IPS-18c (cell line): ENCODE measurements at regions not wholly inside any gene's neighbourhood (a gene's known extent, or its start where the extent isn't known, plus 50 kb on each side); places are given as distances from the start of the nearest gene placed in this dataset.

Experiments
- H3K4me3 ChIP-seq: 2 replicates; pipeline ENCODE4 v1.7.0; 2013; ENCODE audit warnings: low read depth, mild to moderate bottlenecking, low read length, moderate library complexity; ENCODE audit not compliant: insufficient read depth
- H3K9me3 ChIP-seq: one replicate; pipeline ENCODE4 v1.6.1; 2013; ENCODE audit warnings: mild to moderate bottlenecking, low read length, moderate library complexity; ENCODE audit not compliant: control insufficient read depth, insufficient read depth

DNA sequence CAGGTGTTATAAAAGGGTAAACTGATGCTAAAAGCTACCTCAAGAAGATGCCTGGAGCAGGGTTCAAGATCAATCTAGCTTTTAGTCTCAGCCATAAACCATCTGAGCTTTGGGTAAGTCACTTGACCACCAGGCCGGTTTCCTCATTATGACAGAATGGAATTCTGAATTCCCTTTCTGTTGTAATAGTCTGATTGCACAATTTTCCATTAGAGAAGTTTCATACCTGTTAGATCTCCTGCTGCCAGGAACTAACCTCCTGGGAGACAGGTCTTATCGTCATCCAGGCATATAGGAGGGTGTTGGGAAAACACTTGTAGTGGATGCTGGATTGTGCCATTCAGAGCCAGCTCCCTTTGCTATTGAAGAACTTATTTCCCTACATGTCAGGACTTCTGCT, 272.5 kb downstream of the TDRD15 start:
- H3K9me3 ChIP-seq, result no peaks in the 10 kb centered on the region
- H3K4me3 ChIP-seq, result no peak overlapping the region

DNA sequence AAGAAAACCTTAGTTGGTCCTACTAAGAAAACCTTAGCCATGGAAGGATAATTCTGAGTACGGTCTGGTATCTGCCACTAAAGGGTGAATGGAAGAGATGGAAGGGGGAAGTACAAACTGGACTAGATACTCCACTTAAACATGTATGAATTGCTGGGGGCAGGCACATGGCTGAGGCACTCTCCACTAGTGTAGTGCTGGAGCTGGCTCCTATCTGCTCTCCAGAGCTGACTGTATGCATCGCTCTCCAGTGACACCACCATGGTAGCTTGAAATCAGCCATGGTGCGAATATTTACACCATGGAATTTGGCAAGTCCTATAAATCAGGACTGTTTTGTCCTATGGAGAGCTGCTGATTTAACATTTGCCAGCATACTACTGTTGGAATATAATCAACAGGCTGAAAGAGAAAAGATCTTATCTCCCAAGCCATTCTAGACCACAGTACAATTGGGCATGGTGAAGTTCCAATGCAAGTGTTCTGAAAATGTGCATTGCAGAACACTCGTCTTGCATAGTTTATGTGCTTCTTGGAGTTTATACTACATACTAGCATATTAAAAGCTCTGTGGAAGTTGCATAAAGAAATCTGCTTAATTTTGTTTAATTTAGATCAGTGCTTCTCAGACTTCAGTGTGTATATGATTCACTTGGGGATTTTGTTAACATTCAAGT, 277.4 kb downstream of the TDRD15 start:
- Histone ChIP-seq H3K4me3 (no peak overlapping the region), H3K9me3 (no peaks in the 10 kb centered on the region)

DNA sequence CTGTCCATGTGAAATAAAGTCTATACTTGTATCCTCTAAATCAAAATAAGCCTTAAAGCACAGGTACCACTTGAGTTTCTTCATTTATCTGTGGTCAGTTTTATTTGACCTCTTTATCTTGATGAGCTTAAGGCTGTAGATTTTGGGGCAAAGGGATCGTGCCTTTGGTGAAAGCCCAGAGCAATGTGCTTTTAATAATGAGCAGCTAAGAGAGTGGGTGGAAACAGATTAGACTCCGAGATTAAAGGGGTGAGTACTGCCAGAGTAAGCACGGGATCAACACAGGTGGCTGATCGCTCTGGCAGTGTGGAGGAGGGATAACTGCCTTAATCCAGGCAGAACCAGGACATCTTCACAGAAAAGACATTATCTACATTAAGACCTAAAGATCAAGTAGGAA, 280.4 kb downstream of the TDRD15 start:
- Histone ChIP-seq H3K4me3 (no peak overlapping the region), H3K9me3 (no peaks in the 10 kb centered on the region)

DNA sequence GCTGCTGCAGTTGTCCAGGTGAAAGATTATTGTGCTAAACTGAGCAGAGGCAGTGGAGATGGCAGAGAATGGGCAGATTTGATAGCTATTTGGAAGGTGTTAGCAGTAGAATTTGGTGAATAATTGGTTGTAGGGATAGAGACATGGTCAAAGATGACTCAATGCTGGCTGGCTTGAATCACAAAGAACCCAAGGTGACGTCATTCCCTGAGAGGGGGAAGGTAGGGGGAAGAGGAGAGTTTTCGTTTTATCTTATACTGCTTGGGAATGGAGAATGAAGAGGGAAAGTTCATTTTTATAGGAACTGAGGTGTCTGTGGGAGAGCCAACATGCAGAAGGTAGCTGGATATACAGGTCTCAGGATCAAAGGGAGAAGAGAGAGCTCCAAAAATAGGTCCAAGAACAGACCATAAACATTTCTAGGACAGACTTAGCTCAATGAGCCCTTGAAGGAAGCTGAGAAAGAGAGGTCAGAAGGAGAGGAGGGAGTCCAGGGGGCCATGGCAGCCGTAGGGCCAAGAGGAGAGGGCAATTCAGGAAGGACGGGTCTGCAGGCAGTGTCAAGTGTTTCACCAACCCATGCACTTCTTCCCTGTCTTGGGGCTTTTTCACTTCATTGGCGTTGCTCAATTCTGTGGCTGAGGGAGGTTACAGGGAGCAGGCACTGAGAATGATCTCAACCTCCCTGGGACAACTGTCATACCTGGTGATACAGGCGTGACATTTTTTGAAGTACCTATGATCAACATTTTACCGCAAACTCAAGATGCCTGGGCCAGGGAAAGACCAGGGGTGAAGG, 281.3 kb downstream of the TDRD15 start:
- no peaks in the 10 kb centered on the region for H3K9me3 ChIP-seq
- no peak overlapping the region for H3K4me3 ChIP-seq

DNA sequence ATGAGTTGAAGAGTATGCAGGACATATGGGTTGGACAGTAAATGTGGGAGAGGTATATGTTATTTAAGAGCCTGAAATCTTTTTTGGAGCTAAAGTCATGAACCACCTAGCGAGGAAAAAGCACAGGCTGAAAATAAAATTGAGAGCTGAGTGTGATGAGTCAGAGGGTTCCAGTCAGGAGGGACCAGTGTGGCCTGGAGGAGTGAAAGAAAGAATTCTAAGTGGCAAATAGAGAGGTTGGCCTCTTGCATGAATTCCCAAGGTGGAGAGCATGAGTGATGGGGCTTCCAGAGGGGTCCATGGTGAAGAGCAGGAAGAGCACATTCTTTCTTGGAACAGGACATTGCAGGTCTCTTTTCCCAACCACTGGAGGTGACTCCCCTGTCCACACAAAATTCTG, 282.6 kb downstream of the TDRD15 start:
- Histone ChIP-seq H3K4me3 (no peak overlapping the region), H3K9me3 (no peaks in the 10 kb centered on the region)

DNA sequence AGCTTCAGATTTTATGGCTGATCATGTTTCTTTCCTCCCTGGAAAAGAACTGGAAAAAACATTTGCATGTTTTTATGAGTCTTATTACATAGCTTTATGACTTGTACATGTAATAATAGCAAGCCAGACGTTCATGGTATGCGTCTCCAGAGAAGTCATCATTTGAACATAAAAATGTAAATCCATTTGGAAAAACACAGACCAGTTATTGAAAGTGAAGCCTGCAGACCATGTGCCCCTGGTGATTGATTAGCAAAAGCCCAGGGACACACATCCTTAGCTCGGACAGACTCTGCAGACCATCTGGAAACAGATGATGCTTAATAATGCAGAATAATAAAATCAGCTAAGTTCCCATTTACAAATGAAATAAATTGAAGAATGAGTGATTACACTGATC, 283.1 kb downstream of the TDRD15 start:
- no peaks in the 10 kb centered on the region for H3K9me3 ChIP-seq
- no peak overlapping the region for H3K4me3 ChIP-seq

DNA sequence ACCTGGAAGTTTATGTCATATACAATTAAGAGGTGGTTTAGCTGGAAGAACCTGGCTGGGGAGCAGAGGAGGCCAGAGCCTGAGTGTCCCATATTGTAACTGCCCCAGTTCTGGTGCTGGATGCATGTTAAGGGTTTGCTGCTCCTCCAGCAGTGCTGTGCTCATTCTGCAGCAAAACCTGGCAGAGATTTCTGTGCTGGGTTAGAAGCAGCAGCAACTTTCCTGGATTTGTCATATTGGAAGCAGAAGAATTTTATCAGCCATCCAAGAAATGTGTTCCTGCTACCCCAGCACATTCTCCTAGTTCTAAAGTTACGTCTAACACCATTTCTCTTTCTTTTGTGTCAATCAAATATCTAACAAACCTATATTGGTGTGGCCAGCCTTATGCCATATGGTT, 284.1 kb downstream of the TDRD15 start:
- Histone ChIP-seq H3K4me3 (no peak overlapping the region), H3K9me3 (no peaks in the 10 kb centered on the region)

DNA sequence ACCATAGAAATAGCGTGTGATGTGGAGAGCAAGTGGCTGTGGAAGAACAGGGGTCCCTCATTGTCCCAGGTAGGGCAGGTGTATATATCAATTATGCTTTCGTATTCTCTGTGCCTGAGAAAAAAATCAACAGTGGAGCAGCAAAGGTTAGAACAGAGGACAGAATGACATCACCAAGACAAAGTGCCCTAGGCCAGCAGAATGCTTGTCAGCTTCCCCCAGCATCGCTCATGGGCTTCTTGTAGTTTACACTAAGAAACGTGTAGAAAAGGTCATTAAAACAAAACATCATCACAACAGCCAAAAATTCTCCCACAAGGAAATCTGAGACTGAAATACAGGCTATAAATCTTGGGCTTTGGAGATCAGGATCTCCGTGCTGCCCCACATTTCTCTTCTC, 288.0 kb downstream of the TDRD15 start:
- H3K4me3 ChIP-seq, result no peak overlapping the region
- H3K9me3 ChIP-seq, result no peaks in the 10 kb centered on the region

DNA sequence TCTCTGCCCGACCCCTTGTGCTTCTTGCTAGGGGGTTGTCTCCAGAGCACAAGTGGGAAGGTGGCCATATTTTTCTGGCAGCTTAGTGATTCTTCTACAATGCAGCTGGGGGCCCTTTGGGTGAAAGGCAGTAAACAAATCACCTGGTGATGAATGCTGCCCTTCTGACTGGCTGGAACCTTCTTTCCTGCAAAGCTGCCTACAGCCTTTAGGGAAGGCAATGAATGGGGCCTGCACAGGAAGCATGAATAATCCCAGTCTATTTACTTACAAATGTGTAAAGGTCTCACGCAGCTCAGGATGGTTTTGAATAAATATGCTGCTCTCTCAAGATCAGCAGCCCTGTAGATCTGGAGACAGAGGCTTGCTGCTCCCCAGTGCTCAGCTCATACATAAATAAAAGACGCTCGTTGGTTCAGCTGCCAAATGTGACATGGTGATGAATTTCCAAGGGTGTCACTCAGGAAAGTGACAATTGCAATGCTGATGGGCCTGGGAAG, 289.2 kb downstream of the TDRD15 start:
- no peak overlapping the region for H3K4me3 ChIP-seq
- H3K9me3 ChIP-seq, result no peaks in the 10 kb centered on the region

DNA sequence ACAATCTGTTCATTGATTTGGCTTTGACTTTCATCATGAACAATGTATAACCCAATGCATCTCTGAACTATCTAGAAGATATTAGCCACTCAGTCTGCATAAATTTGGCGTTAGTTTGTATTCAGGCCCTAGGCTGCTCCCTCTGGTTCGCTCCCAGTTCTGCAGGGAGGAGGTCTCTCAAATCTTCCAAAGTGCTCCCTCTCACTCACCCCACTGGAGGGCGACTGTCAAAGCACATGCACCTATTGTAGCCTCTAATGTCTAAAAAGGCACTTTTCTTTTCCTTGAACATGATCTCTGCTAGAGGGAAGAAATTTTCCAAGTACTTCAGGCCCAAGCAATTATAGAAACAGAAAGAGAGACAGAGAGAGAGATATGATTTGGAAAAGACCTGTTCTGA, 291.5 kb downstream of the TDRD15 start:
- H3K9me3 ChIP-seq, result no peaks in the 10 kb centered on the region
- H3K4me3 ChIP-seq, result no peak overlapping the region

DNA sequence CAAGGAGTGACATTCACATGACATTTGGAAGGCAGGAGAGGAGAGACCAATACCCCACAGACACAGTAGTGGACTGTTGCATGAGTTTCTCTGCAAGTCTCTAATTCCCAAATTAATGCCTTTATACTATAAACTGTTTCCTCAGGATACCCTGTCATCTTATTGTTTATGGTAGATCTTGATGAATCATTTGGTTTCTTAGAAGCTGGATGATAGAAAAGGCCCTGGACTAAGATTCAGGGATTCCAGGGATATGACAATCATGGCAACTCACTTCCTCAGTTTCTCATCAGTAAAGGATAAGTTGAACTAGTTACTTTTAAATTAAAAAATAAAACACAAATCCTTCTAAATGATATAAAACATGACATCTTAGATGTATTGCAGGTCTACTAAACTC, 292.5 kb downstream of the TDRD15 start:
- Histone ChIP-seq H3K4me3 (no peak overlapping the region), H3K9me3 (no peaks in the 10 kb centered on the region)

DNA sequence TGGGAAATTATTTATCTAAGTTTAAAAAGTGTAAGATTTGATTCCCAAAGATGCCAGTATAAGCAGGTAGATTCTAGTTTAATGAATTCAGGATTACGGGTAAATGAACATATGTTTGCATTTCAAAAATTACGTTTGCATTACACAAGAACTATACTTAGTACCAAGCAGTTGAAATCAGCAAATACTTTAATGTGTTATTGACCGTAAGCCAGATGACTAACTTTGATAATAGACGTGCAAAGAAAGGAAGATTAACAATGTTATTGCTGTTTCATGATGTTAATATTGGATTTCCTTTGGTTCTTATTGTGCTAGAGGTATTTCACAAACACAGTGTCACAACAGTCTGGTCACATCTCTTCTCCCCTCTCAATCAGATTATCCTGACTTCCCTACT, 294.7 kb downstream of the TDRD15 start:
- Histone ChIP-seq H3K9me3 (no peaks in the 10 kb centered on the region), H3K4me3 (no peak overlapping the region)

DNA sequence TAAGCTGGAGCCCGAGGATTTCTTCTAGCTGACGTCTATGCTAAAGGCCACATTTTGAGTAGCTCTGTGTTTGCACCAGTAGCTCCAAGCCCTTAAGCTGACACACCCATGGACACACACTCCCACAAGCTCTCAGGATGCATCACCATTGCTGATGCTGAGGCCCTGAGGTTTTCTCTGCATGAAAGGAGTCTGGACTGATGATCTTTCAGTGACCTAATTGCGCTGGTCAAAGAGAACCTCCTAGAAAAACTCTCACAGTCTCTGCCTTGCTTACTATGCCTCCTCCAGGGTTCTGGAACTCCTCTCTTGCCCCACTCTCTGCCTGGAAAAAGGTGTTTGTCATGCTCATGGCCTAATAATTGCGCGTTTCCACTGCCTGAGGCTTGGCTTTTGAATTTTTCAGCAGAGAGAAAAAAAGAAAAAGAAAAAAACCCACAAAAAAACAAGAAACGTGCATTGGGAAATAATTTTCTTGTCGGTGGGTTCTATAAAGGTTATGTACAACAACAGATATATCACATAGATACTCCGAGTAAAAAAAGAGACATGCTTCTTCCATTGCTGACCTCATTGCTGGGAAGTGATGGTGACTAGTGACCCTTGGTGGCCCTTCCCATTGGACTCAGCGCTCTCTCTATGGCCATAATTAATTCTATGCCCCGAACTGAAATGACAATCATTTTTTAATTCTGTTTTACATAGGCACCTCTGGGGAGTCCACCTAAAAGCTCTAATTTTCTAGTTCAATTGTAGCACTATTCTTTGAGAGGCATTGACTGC, 297.0 kb downstream of the TDRD15 start:
- Histone ChIP-seq H3K9me3 (no peaks in the 10 kb centered on the region), H3K4me3 (no peak overlapping the region)

DNA sequence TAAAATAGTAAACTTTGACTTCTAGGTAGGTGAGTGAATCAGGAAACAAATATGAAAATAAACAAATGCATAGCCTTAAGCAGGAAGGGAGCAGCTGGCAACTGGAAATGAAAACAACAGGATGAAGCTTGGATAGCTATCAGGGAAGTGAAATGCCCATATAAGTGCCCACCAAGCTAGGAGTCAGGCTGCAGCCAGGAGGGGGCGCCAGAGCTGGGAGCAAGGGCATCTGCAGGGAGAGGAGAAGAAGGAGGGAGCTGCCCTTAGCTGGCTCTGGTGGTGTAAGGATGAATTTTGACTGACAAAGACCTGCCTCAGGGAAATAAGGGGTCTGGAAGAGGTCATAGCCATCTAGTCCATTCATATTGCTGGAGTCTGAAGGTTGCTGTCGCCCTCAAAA, 298.3 kb downstream of the TDRD15 start:
- Histone ChIP-seq H3K4me3 (no peak overlapping the region), H3K9me3 (no peaks in the 10 kb centered on the region)

DNA sequence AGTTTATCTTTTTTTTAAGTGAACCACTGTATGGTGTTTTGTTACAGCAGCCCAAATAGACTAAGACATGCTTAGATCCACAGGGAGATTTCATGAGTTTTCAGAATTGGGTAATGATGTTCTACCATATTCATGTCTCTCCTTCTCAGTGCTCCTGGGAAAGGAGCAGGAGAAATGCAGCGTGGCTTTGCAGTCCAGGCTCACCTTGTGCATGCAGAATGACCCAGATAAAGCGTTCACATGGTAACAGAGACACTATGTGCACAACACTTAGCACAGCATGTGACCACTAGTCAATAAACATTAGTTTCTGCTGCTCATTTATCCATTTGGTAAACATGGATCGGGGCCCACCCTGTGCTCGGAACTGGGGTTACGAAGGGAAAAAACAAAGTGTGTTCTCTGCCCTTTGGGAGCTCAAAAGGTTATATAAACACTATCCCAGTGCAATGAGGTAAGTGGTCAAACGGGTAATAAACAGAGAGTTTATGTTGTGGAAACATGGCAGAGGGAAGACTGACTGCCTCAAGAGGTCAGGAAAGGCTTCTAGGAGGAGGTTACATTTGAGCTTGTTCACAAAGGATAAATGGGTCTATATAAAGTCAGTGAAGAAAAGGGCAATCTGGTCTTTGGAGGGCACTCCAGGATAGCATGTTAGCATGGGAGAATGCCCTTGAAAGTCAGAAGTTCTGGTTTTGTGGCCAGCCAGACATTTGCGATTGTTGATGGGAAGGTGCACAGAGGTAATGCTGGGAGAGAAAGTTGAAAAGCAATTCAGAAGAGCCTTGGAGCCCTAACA, 299.2 kb downstream of the TDRD15 start:
- H3K4me3 ChIP-seq, result no peak overlapping the region
- no peaks in the 10 kb centered on the region for H3K9me3 ChIP-seq

DNA sequence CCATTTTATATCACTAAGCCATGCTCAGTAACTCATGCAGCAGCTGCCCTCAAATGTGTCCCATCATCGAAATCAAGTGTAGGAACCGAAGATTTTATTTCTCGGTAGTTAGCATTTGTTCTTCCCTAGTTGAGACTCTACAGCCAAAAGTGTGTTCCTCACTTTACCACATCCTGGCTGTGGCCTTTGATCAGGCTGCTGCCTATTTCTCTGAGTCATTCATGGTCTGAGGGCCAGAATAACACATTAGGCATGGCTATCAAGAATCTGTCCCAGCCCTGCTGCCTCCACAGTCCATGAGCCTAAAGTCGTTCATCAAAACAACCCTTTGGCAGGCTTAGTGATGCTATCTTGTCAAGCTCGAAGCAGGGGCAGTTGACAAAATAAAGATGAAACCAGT, 300.1 kb downstream of the TDRD15 start:
- no peak overlapping the region for H3K4me3 ChIP-seq
- no peaks in the 10 kb centered on the region for H3K9me3 ChIP-seq

DNA sequence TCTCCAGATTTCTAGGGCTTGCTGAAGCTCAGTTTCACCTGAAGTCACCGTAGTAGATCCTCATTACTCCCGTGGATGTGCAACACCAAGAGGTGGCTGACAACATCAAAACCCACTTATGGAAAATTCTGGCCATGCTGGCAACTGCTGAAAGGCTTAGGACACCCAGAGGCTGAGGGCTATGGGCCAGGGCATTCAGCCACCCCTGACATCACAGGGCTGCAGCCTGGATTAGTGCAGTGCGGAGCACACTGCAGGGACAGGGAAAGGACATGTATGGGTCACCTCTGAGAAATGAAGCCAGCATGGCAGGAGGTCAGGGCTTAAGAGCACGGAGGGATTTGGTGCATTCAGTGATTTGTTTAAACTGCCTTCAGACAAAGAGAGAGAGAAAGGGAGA, 300.6 kb downstream of the TDRD15 start:
- H3K9me3 ChIP-seq, result no peaks in the 10 kb centered on the region
- H3K4me3 ChIP-seq, result no peak overlapping the region
